GM21528 (cell line): ENCODE measurements at regions not wholly inside any gene's neighbourhood (a gene's known extent, or its start where the extent isn't known, plus 50 kb on each side); places are given as distances from the start of the nearest gene placed in this dataset.
"Not testable (repeated sequence)": the region's sequence is repeated elsewhere in the genome, so short reads cannot be mapped to it uniquely, and the experiment has no call there.

Source experiments
- ATAC-seq: cut with Tn5 transposase; IDR thresholded peaks from one replicate; pipeline ENCODE4 v1.9.1; 2021; ENCODE audit warnings: mild to moderate bottlenecking, moderate library complexity; ENCODE audit not compliant: unreplicated experiment, low FRiP score

DNA sequence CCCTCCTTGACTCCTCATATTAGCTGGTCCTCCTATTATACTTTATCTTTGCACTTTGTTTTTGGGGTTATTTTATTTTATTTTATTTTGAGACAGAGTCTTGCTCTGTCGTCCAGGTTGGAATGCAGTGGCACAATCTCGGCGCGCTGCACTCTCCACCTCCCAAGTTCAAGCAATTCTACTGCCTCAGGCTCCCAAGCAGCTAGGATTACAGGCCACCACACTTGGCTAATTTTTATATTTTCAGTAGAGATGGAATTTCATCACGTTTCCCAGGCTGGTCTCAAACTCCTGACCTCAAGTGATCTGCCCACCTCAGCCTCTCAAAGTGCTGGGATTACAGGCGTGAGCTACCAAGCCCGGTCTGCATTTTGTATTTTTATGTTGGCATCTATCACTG is 126.7 kb downstream of the FOXB1 start:
- no peak for ATAC-seq

DNA sequence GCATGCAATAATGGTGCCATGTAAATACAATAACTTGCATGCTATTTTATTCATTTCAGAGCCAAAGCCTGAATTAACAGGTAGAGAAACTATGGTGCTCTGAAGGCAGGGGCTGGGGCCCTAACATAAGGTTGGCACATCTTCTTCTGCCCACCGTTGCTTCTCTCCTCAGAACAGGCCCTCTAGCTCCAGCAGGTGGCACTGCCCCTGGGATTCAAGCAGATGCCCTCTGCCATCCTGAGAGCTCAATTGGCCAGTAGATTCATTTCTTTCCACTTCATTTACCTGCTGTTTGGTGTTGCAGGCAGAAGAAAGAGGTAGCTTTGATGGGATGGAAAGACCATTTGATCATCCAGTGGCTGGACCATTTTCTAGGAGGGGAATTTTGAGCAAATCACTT is 130.5 kb downstream of the FOXB1 start:
- ATAC-seq = no peak

DNA sequence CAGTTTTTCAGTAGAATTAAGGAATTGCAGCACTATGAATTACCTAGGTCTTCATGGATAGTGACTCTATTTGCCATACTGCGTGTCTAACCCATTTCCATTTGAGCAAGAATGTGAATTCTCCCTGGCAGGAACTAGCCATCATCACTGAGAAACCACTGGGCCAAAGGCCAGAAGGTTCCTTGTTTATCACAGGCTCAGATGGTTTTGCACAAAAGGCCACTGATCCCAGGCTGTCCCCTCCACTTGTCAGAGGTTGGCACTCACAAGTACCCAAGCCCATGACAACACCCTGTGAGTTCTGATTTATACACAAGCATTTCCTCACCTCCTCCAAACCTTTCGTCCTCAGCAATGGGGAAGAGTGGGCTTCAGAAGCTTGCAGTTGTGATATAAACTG is 131.8 kb downstream of the FOXB1 start:
- ATAC-seq = no peak

DNA sequence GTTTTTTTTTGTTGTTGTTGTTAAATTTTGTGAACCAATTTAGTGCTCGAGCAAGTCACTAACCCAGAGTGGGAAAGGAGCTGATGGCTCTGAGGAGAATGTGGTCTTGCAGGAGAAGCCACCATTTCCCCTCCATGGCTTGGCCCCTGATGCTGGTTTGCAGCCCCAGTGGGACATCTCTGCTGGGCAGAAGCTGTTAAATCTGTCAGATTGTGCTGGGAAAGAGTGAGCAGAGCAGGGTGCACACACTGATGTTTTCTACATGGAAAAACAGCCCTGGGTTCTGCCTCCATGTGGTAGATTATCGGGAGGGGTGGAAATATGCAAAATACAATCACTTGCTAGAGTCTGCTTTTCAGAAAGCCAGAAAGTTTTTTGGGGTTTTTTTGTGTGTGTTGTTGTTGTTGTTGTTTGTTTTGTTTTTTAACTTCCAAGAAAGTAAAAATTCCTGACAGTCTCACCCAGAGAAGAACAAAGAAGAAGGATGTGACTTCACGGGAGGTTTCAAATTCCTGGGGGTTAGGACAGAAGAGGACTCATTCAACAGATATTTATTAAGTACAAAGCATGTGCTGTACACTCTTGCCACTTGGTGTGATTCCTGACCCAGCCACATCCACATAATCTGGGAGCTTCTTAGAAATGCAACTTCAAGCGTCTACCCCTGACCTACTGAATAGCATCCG is 133.7 kb downstream of the FOXB1 start:
- no peak for ATAC-seq

DNA sequence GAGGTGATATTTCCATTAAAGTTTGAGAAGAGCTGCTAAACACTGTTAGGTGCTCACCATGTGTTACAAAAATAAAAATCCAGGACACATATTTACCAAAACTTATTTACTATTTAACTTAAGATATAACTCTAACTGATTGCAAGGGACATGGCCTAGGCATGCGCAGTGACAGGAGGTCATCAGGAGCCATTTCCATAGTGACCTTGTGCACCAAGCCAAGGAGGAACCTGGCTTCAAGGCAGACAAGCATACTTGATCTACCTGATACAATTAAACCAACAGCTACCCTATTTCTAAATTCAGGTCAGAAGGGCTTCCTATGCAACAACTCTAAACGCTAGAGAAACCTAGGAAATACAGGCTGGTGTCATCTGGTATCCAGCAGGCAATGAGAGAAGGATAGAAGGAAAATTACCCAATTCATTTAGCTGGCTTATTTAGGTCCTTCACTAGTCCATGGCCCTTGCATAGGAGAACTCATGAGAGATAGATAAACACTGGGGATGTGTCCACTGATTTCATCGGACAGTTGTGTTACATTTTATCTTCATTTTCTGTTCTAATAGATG is 134.4 kb downstream of the FOXB1 start:
- no peak for ATAC-seq

DNA sequence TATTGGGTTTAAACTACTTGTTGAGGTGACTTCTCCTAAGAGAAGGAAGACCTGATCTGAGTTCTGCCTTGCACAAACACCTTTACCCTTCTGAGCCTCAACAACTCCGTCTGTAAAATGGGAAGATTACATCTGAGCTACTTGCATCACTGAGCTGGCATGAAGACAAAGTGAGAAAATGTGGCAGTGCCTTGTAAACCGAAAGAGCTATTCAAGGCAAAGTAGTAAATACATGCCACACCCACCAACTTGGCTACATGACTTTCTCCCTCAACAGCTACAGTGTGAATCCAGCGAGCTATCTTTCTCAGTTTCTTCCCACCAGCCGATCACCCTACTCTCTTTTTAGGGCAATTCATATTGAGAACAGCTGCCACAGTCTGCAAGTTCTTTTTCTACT is 148.3 kb downstream of the FOXB1 start:
- no peak for ATAC-seq

DNA sequence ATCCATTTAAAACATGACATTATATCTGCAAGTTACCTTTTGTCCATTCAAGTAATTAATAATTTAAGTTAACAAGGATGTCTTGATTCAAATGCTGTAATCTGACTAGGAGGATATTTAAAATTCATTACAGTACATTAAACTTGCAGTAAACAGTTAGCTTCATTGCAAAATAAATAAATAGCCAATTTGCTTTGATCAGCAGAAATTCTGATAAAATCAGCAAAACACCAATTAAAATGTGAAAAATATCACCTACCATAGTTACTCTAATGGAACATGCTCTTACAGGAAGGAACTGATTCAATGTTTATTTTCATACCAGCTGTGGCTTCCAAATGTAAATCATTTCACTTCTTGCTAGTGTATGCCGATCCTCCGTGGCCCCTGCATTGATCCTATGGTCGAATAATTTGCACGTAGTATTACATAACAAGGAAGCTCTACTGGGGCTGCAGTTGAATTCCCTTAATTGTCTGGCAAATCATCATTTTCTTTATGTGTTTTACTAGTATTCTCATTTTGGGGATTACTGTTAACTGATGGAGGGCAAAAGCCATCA is 150.7 kb downstream of the FOXB1 start:
- ATAC-seq = no peak

DNA sequence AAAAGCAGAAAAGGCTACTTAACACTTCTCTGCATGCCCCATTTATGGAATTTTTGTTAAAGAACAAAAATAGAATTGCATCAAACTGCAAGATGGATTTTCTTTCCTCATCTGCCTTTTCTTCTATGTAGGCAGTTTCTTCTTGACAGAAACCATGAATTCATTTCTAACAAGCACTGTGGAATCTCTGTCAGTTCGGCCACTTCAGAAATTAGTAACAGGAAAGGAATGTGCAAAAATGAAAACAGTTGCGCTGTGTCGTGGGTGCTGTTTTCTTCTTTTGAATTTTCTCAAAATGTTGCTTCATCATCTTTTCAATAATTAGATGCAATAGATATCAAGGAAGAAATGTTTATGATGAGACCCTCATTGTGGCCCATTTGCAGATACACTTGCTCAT is 151.6 kb downstream of the FOXB1 start:
- no peak for ATAC-seq

DNA sequence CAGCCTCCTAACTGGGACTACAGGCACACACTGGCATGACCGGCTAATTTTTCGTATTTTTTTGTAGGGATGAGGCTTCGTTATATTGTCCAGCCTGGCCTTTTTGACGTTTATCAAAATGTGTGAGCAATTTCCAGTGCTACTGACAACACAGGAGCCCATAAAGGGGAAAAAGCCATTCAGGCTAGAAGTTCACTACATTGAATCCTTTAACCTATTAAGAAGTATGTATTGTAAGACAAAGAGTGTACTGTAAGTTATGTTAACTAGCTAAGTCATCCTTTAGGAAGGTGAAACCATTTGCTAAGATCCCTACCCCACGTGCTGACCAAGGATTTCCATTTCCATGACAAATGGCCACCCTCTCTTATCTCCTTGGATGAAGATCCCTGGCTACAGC is 156.8 kb downstream of the FOXB1 start:
- ATAC-seq = no peak

DNA sequence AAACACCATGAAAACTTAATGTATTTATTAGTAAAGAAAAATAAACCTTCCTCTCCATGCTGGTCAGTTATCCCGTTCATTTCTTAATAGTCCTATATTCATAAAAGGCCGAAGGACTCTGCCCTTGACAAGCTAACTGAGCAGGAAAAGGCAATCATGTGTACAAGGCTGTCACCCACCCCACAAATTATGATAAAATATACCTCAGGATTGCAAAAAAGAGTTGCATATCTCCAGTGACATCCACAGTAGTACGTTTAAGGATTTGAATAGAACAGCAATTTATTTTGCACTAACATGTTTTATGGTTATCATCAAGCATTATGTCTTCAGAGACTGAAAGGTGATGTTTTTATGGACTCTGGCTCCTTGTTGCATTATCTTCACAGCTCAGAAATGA is 157.6 kb downstream of the FOXB1 start:
- no peak for ATAC-seq

DNA sequence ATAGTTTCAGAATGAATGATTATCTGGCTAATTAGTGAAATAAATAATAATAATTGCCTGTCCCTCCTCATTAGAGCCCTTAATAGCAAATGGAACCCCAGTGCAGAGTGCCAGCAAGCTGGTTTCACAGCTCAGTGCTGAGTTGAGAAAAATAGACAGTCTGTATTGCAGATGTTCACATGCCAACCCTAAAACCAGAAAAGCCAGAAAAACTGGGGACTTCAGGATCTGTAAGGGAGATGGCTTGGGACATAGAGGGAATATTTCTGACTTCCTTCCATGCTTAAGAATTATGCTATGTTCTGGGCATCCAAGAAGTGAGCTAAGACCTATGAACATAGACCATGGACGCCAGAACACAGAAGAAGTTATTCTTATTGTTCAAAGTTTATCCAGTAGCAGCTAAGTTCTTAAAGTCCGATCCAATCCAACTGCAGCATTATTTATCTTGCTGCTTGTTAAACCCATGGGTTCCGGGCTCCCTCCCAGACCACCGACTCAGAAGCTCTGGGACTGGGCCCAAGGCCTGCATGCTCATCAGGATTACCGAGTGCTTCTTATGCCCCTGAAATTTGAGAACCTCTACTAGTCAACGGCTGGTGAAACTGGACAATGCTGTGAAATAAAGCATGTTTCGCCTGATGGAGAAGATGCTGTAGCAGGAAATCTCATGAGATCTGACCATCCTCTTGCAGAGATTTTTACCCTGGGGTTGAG is 158.3 kb downstream of the FOXB1 start:
- ATAC-seq = no peak

DNA sequence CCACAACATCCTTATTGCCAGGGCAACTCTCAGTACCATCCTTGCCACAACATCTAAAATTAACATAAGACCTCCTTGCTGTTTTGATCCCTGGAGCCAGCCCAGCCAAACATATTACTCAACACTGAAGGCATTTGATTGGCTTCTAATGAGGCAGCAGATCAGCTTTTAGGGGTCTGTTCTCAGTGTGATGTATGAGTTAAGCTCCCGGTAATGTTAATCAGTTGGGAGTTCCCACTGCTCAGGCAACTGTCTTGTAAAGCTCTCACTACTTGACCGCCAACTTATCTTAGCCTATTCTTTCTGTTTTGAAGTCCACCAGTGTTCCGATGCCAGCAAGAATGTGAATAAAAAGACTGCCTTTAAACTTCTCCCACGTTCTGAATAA is 158.9 kb downstream of the FOXB1 start:
- no peak for ATAC-seq

DNA sequence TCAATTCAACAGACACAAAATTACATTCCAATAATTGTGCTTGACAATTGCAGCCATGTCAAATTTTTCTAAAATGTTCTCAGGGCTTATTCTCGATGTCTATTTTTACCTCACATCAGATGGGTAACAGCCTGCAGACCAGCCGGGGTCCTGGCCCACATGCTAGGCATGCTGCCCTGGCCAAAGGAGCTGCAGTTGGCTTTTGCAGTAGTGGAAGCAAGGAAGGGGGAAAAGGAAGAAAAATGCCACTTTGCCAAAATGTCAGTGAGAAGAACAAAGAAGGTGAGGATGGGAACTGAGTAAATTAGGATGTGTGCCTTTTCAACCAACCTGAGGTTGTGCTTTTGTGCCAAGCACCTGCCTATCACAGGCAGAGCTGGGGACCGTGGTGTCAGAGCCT is 161.0 kb downstream of the FOXB1 start:
- no peak for ATAC-seq

DNA sequence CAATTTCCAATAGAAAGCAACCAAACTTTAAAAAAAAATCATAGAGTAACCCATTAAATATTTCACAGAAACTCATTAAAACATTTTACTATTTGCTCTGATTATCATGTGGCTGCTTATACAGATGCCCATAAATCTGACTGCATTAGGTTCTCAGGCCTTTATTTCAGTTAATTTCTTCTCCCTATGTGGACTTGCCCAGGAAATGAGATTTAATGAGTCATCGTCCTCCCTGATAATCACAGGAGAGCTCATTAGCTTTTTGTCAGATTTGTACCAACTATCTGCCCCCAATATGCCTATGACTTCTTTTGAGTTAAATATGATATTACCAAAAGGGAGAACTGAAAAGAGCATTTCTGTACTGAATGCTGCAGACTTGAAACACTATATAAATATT is 168.0 kb downstream of the FOXB1 start:
- ATAC-seq = no peak

DNA sequence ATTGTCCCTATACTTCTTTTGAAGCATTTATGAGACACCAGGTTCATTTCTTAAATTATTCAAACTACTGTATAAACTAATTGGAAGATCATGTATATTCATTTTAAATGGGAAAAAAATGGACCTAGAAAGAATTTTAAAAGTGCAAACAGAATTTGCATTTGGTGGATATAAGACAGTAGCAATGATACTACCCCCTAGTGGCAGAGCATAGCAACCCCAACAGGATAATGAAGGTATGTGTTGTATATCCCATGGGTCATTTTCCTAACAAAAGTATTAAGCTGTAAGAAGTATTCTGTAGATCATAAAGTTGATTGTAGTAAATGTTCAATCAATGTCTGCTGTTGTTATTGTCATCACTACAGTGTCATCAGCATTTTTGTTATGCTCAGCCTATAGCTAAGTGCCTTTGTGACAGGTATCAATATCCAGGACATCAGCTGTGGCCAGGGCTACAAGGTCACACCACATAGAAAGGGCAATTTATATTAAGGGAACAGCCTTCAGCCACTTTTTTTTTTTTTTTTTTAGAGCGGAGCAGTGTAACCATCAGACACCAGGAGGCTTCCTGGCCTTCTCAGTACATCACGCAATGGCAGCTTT is 175.8 kb downstream of the FOXB1 start:
- ATAC-seq = no peak

DNA sequence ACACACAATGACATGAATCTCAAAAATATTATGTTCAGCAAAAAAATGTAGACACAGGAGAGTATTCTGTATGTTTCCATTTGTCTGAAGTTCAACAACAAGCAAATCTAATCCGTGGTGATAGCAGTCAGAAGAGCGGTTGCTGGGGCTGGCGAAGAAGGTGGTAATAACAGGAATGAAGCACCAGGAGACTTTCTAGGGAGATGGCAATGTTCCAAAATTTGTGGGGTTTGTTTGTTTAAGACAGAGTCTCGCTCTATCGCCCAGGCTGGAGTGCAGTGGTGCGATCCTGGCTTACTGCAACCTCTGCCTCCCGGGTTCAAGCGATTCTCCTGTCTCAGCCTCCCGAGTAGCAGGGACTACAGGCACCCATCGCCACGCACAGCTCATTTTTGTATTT is 177.8 kb downstream of the FOXB1 start:
- not testable (repeated sequence) for ATAC-seq

DNA sequence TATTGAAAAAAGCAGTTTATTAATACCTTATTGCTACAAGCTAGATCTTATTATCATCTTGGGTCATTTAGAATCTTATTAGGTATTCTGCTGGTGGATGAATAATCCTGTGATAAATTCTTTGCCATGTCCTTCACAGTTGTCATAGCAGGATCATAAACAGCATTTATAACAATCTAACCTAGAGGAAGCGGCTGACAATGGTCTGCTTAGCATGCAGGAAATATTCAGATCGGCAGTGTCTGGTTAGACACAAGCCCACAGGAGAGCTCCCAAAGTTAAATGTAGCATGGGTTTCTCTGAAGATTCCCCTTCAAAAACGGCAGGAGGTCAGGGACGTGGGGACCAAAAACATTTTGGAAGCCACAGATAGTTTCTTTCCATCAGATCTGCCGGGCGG is 179.3 kb downstream of the FOXB1 start:
- ATAC-seq = no peak

DNA sequence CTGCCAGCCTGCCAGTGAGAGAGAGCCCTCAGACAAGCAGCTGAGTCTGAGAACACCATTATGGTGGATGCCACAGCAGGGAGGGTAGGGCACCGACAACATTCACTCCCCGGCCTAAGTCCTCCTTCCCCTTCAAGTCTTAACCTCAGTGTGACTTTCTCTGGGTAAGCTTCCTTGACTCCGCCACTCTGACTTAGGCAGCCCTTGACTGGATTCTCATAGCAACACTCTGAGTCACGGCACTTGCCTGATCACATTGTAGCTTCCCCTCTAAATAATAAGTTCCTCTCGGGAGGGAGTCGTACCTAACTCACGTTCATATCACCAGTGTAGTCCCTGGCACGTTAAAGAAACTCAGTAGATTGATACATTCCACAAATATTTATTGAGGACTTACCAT is 180.5 kb downstream of the FOXB1 start:
- ATAC-seq = no peak

DNA sequence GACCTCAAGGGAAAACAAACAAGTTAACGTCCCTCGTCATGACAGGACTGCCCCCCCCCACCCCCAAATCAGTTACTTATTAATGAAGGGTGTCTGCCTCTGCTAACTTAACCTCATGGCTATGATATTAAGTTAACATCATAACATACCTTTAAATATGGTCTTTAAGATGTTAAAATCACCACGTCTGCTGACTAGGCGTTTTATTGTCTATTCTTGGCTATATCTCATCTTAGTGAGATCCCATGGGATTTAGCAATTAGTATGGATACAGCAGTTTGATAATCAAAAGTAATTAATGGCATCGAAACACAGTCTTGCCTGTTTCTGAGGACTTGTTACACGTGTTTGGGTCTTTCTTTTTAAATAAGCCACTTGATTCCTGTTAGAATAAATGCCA is 186.9 kb downstream of the FOXB1 start:
- no peak for ATAC-seq

DNA sequence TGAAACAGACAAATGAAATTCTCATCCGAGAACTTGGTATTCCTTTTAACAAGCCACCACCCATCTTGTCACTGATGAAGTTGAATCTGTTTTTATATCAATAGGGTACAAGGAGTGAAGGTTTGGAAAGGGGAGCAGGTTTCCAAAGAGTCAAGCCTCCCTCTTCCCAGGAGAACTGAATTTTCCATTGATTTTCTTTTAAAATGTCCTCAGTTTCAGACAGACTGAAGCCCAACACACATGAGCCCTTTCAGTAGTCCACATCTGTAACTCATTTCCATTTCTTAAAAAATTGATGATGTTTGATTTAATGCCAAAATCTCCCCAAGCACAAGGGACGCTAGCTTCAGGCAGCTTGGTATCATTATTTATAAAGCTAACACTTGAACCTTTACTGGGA is 187.7 kb downstream of the FOXB1 start:
- no peak for ATAC-seq

DNA sequence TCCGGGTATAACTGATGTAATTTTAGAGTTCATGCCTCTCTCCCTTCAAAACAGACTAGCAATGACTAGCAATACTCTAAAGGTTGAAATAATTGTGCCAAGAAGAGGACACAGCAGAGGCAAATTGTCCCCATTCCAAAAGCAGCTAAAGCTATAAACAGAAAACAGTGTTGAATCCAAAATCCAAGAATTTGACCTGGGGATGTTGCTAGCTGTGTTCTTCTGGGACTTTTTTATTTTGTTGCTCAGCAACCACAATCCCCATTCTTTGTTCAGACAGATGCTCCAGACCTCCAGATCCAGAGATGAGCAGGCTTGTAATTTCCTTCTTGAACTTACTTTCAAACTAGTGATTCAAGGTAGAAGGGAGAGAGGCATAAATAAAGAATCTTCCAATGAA is 191.5 kb downstream of the FOXB1 start:
- ATAC-seq = no peak
